PC-9 (cell line): ENCODE measurements at regions not wholly inside any gene's neighbourhood (a gene's known extent, or its start where the extent isn't known, plus 50 kb on each side); places are given as distances from the start of the nearest gene placed in this dataset.

Experiments used
- CTCF ChIP-seq: fragments of 200-600 bp; sonication (generic); conservative IDR thresholded peaks from 2 replicates; pipeline ENCODE4 v1.6.1; 2017; ENCODE audit warnings: mixed run types, antibody characterized with exemption, mild to moderate bottlenecking, moderate library complexity
- EZH2 ChIP-seq: fragments of 200-600 bp; sonication (generic); IDR thresholded peaks from 2 replicates; pipeline ENCODE4 v1.8.0; 2017; ENCODE audit warnings: antibody characterized with exemption, low read depth

DNA sequence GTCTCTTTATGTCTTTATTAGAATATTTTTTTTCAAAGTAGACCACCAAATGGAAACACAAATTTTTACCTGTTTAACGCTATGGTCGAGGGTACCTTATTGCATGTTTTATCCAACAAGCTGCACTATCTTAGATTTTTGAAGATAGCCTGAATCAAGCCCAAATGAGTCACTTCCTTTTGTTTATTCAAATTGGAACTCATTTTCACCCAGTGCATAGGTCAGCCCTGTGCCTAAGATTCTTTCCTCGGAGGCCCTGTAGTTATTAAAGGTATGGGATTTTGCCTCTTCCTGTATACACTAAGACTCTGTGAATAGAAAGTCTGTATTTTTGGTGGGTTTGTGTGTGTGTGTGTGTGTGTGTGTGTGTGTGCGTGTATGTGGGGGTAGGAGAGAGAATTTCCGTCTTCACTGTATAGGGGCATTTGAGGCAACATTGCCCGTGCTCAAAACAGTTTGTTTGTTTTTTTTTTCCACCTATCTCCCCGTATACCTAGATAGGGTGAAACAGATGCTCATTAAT, 358.0 kb upstream of the CADM2 start:
- no peak for TF ChIP-seq CTCF
- TF ChIP-seq EZH2: no peak
